Parathyroid adenoma (tissue), 2 donors: ENCODE measurements at regions not wholly inside any gene's neighbourhood (a gene's known extent, or its start where the extent isn't known, plus 50 kb on each side); places are given as distances from the start of the nearest gene placed in this dataset.

Source experiments
- H2AFZ ChIP-seq: fragments of 300-600 bp; sonication (generic); one replicate; pipeline ENCODE4 v1.7.0; 2017; ENCODE audit warnings: antibody characterized with exemption, mild to moderate bottlenecking
- H3K27ac ChIP-seq: fragments of 300-600 bp; sonication (generic); one replicate; pipeline ENCODE4 v1.7.0; 2017
- H3K27me3 ChIP-seq: fragments of 300-600 bp; sonication (generic); one replicate; pipeline ENCODE4 v1.7.0; 2017; ENCODE audit warnings: low read length; ENCODE audit not compliant: control insufficient read depth, insufficient read depth
- H3K36me3 ChIP-seq: fragments of 300-600 bp; sonication (generic); one replicate; pipeline ENCODE4 v1.7.0; 2017; ENCODE audit warnings: low read length; ENCODE audit not compliant: control insufficient read depth, insufficient read depth
- H3K4me1 ChIP-seq: fragments of 300-600 bp; sonication (generic); one replicate; pipeline ENCODE4 v1.7.0; 2017; ENCODE audit warnings: control low read depth
- H3K4me2 ChIP-seq: fragments of 300-600 bp; sonication (generic); one replicate; pipeline ENCODE4 v1.7.0; 2017; ENCODE audit warnings: low read length
- H3K4me3 ChIP-seq: fragments of 300-600 bp; sonication (generic); one replicate; pipeline ENCODE4 v1.7.0; 2017; ENCODE audit warnings: low read depth, low read length
- H3K79me2 ChIP-seq: fragments of 300-600 bp; sonication (generic); one replicate; pipeline ENCODE4 v1.7.0; 2017; ENCODE audit warnings: control low read depth
- H3K9ac ChIP-seq: fragments of 300-600 bp; sonication (generic); one replicate; pipeline ENCODE4 v1.7.0; 2017; ENCODE audit warnings: mild to moderate bottlenecking
- H3K9me3 ChIP-seq: fragments of 300-600 bp; sonication (generic); one replicate; pipeline ENCODE4 v1.7.0; 2017; ENCODE audit warnings: low read length; ENCODE audit not compliant: control insufficient read depth
- CTCF ChIP-seq: fragments of 300-600 bp; sonication (generic); IDR thresholded peaks from one replicate; pipeline ENCODE4 v1.7.0; 2017; ENCODE audit warnings: antibody characterized with exemption, mild to moderate bottlenecking
- donor health status: primary hyperparathyroidism.

- Histone ChIP-seq H3K4me3 (no peak overlapping the region), H3K79me2 (no peaks in the 10 kb centered on the region), H2AFZ (no peak overlapping the region), H3K4me2 (no peak overlapping the region), H3K9ac (no peak overlapping the region), H3K9me3 (no peaks in the 10 kb centered on the region), H3K36me3 (no peaks in the 10 kb centered on the region), H3K27me3 (no peaks in the 10 kb centered on the region), H3K4me1 (no peaks in the 10 kb centered on the region), H3K27ac (no peak overlapping the region)
- TF ChIP-seq CTCF: no peak
Observed at GRCh38 chr4:20085156-20085555, 166.5 kb upstream of the SLIT2 start.

- H3K4me3 ChIP-seq: no peak overlapping the region
- H3K79me2 ChIP-seq: no peaks in the 10 kb centered on the region
- H3K36me3 ChIP-seq: no peaks in the 10 kb centered on the region
- no peaks in the 10 kb centered on the region for H3K9me3 ChIP-seq
- H3K4me2 ChIP-seq: no peak overlapping the region
- H3K4me1 ChIP-seq: no peaks in the 10 kb centered on the region
- no peak overlapping the region for H3K9ac ChIP-seq
- no peak for TF ChIP-seq CTCF
- H3K27ac ChIP-seq: no peak overlapping the region
- no peak overlapping the region for H2AFZ ChIP-seq
- H3K27me3 ChIP-seq: no peaks in the 10 kb centered on the region
Observed at GRCh38 chr4:20084488-20084887, 167.2 kb upstream of the SLIT2 start.

GRCh38 chr4:20078644-20079043 lies 173.1 kb upstream of the SLIT2 start:
- Histone ChIP-seq H3K4me1 (no peaks in the 10 kb centered on the region), H3K4me2 (no peak overlapping the region), H3K9me3 (no peaks in the 10 kb centered on the region), H3K79me2 (no peaks in the 10 kb centered on the region), H3K27ac (no peak overlapping the region), H3K36me3 (no peaks in the 10 kb centered on the region), H3K9ac (no peak overlapping the region), H2AFZ (no peak overlapping the region), H3K27me3 (no peaks in the 10 kb centered on the region), H3K4me3 (no peak overlapping the region)
- no peak for TF ChIP-seq CTCF

- no peaks in the 10 kb centered on the region for H3K4me1 ChIP-seq
- H3K9me3 ChIP-seq: no peaks in the 10 kb centered on the region
- H3K27me3 ChIP-seq: no peaks in the 10 kb centered on the region
- H3K4me2 ChIP-seq: no peak overlapping the region
- no peak overlapping the region for H2AFZ ChIP-seq
- no peak for TF ChIP-seq CTCF
- H3K27ac ChIP-seq: no peak overlapping the region
- no peak overlapping the region for H3K4me3 ChIP-seq
- H3K9ac ChIP-seq: no peak overlapping the region
- H3K79me2 ChIP-seq: no peaks in the 10 kb centered on the region
- H3K36me3 ChIP-seq: no peaks in the 10 kb centered on the region
Observed at GRCh38 chr4:20075248-20075871, 176.3 kb upstream of the SLIT2 start.

GRCh38 chr4:20074450-20074849 lies 177.3 kb upstream of the SLIT2 start:
- H2AFZ ChIP-seq: no peak overlapping the region
- H3K36me3 ChIP-seq: no peaks in the 10 kb centered on the region
- no peak overlapping the region for H3K9ac ChIP-seq
- no peaks in the 10 kb centered on the region for H3K4me1 ChIP-seq
- H3K79me2 ChIP-seq: no peaks in the 10 kb centered on the region
- no peaks in the 10 kb centered on the region for H3K27me3 ChIP-seq
- no peak overlapping the region for H3K4me3 ChIP-seq
- no peak for TF ChIP-seq CTCF
- no peak overlapping the region for H3K27ac ChIP-seq
- no peak overlapping the region for H3K4me2 ChIP-seq
- no peaks in the 10 kb centered on the region for H3K9me3 ChIP-seq
